ENCODE measurements at regions not wholly inside any gene's neighbourhood (a gene's known extent, or its start where the extent isn't known, plus 50 kb on each side); places are given as distances from the start of the nearest gene placed in this dataset.

DNA sequence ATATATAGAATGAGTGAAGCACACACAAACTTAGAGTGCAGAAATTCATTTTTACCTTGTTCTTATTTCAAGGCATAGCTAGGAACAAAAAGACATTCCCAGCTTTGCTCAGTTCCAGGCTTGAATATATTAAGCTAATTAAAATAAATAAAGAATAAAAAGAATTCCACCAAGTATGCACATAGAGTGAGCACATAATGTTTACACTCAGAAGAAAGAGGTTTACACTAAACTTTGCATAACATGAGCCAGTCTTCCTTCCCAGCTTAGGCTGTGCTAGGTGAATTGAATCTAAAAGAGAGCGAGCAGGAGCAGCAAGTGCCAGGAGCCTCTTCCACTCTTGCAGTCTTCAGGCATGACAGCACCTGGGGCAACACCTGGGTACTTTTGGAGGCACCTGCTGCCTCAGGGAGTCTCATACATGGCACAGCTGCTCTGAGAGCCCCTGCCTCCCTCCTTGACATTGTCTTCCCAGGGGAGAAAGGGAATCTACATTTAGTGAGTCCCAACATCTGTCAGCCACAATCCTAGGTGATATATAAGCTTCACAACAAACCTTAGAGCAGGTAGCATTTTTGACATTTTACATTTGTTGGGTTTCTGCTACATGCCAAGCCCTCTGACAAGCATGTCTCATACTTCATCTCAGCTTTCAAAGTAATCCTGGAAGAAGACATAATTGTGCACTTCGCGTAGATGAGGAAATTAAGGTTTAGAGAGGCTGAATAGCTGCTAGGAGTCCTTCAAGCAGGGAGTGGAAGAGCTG is 732.7 kb upstream of the TENM4 start:
- ChIA-PET CTCF (no interaction called here), POLR2A (no interaction called here)
- H3K27ac ChIP-seq (ENCODE audit: low read length): no peak overlapping the region
- TF ChIP-seq TCF7L2 (IDR thresholded peaks at IDR 0.05; ENCODE audit: low read depth, low read length) (no peak), CTCF (IDR thresholded peaks at IDR 0.05) (no peak), POLR2AphosphoS5 (IDR thresholded peaks at IDR 0.05; ENCODE audit: low read depth, low read length) (no peak), SIN3A (IDR thresholded peaks at IDR 0.05; ENCODE audit: borderline replicate concordance, insufficient read depth, low read depth, low read length) (no peak)
- TF ChIP-seq, protein P1, sequence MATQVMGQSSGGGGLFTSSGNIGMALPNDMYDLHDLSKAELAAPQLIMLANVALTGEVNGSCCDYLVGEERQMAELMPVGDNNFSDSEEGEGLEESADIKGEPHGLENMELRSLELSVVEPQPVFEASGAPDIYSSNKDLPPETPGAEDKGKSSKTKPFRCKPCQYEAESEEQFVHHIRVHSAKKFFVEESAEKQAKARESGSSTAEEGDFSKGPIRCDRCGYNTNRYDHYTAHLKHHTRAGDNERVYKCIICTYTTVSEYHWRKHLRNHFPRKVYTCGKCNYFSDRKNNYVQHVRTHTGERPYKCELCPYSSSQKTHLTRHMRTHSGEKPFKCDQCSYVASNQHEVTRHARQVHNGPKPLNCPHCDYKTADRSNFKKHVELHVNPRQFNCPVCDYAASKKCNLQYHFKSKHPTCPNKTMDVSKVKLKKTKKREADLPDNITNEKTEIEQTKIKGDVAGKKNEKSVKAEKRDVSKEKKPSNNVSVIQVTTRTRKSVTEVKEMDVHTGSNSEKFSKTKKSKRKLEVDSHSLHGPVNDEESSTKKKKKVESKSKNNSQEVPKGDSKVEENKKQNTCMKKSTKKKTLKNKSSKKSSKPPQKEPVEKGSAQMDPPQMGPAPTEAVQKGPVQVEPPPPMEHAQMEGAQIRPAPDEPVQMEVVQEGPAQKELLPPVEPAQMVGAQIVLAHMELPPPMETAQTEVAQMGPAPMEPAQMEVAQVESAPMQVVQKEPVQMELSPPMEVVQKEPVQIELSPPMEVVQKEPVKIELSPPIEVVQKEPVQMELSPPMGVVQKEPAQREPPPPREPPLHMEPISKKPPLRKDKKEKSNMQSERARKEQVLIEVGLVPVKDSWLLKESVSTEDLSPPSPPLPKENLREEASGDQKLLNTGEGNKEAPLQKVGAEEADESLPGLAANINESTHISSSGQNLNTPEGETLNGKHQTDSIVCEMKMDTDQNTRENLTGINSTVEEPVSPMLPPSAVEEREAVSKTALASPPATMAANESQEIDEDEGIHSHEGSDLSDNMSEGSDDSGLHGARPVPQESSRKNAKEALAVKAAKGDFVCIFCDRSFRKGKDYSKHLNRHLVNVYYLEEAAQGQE (IDR thresholded peaks at IDR 0.05; ENCODE audit: insufficient read depth in 1 of 2, low read depth in 2 of 2, low read length in 1 of 2): no peak
- H3K9me3 ChIP-seq (ENCODE audit: control insufficient read depth, insufficient read depth, low read depth, low read length): no peaks in the 10 kb centered on the region
- intact Hi-C loops (cut with micrococcal nuclease; ENCODE audit: unreplicated experiment): no loop called here
- DNase-seq (ENCODE audit: low read depth, low spot score) (no peak), ATAC-seq (no peak)
- in situ Hi-C loops (cut with HindIII; ENCODE audit: low pct_unique_long_range_greater_than_20kb, low sequenced_read_pairs): no loop called here
- no peaks in the 10 kb centered on the region for H3K27me3 ChIP-seq (ENCODE audit: control insufficient read depth, insufficient read depth, low read length)
- no peaks in the 10 kb centered on the region for H3K36me3 ChIP-seq (ENCODE audit: control insufficient read depth, insufficient read depth, low read length)
- no peaks in the 10 kb centered on the region for H3K4me1 ChIP-seq (ENCODE audit: control insufficient read depth, insufficient read depth, low read length)
- no TSS peak for BruUV-seq (replicated peaks)
- H3K4me3 ChIP-seq (ENCODE audit: low read depth in 2 of 2, low read length in 2 of 2): no peak overlapping the region

DNA sequence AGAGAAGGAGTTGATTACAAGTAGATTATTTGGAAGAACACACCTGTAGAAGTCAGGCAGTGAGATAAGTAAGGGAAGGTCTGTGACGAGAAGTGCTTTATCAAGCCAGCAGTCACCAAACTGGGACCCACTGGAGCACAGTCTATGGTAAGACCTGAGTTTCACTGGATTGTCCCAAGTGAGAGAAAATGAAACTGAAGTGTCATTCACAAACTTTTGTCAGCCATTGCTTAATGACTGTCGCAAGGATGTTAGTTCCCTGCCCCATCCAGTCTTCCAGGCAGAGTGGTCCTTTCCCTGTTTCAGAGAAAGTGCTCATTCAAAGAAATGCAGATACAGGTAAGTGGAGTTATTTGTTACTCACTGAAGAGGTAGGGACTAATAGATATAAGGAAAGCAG is 728.0 kb upstream of the TENM4 start:
- Histone ChIP-seq H3K27ac (ENCODE audit: low read length) (no peak overlapping the region), H3K36me3 (ENCODE audit: control insufficient read depth, insufficient read depth, low read length) (no peaks in the 10 kb centered on the region), H3K27me3 (ENCODE audit: control insufficient read depth, insufficient read depth, low read length) (no peaks in the 10 kb centered on the region), H3K4me1 (ENCODE audit: control insufficient read depth, insufficient read depth, low read length) (no peaks in the 10 kb centered on the region), H3K9me3 (ENCODE audit: control insufficient read depth, insufficient read depth, low read depth, low read length) (no peaks in the 10 kb centered on the region), H3K4me3 (ENCODE audit: low read depth in 2 of 2, low read length in 2 of 2) (no peak overlapping the region)
- in situ Hi-C loops (cut with HindIII; ENCODE audit: low pct_unique_long_range_greater_than_20kb, low sequenced_read_pairs) (no loop called here), intact Hi-C loops (cut with micrococcal nuclease; ENCODE audit: unreplicated experiment) (no loop called here)
- POLR2A ChIA-PET: no interaction called here
- ATAC-seq (no peak), DNase-seq (ENCODE audit: low read depth, low spot score) (no peak)
- BruUV-seq (replicated peaks): no TSS peak
- CTCF ChIA-PET: no interaction called here
- TF ChIP-seq SIN3A (IDR thresholded peaks at IDR 0.05; ENCODE audit: borderline replicate concordance, insufficient read depth, low read depth, low read length) (no peak), POLR2AphosphoS5 (IDR thresholded peaks at IDR 0.05; ENCODE audit: low read depth, low read length) (no peak), TCF7L2 (IDR thresholded peaks at IDR 0.05; ENCODE audit: low read depth, low read length) (no peak), CTCF (IDR thresholded peaks at IDR 0.05) (no peak)
- TF ChIP-seq, protein P1 (IDR thresholded peaks at IDR 0.05; ENCODE audit: insufficient read depth in 1 of 2, low read depth in 2 of 2, low read length in 1 of 2): no peak

Data from Panc1 (cell line).